T-helper 2 cell treated with Interferon-gamma antibody and Interleukin-4, amounts not matched to agents 5 μg/mL and 100 μg/mL, for 36 hours (primary cell): ENCODE measurements at regions not wholly inside any gene's neighbourhood (a gene's known extent, or its start where the extent isn't known, plus 50 kb on each side); places are given as distances from the start of the nearest gene placed in this dataset.

Experiments used
- DNase-seq: peaks from one replicate; pipeline ENCODE4 v3.0.0; 2021; ENCODE audit warnings: low spot score
- H3K27ac Mint-ChIP-seq: one replicate; pipeline ENCODE4 v1.8.0; 2021; ENCODE audit warnings: mild to moderate bottlenecking, mixed read lengths
- H3K27me3 Mint-ChIP-seq: one replicate; pipeline ENCODE4 v1.8.0; 2021; ENCODE audit warnings: low read depth, mixed read lengths
- H3K36me3 Mint-ChIP-seq: one replicate; pipeline ENCODE4 v1.8.0; 2021; ENCODE audit warnings: low read depth, mixed read lengths
- H3K4me1 Mint-ChIP-seq: one replicate; pipeline ENCODE4 v1.8.0; 2021; ENCODE audit warnings: low read depth, mixed read lengths
- H3K4me3 Mint-ChIP-seq: one replicate; pipeline ENCODE4 v1.8.0; 2022; ENCODE audit warnings: mild to moderate bottlenecking, moderate library complexity, mixed read lengths
- H3K9me3 Mint-ChIP-seq: one replicate; pipeline ENCODE4 v1.8.0; 2021; ENCODE audit warnings: mixed read lengths

GRCh38 chr6:153705429-153705828 lies 333.6 kb upstream of the OPRM1 start:
- no peaks in the 10 kb centered on the region for H3K4me1 Mint-ChIP-seq
- H3K9me3 Mint-ChIP-seq, result no peaks in the 10 kb centered on the region
- H3K4me3 Mint-ChIP-seq, result no peak overlapping the region
- no peaks in the 10 kb centered on the region for H3K36me3 Mint-ChIP-seq
- H3K27me3 Mint-ChIP-seq, result no peaks in the 10 kb centered on the region
- no peak for DNase-seq
- no peak overlapping the region for H3K27ac Mint-ChIP-seq

- no peak overlapping the region for H3K27ac Mint-ChIP-seq
- no peaks in the 10 kb centered on the region for H3K27me3 Mint-ChIP-seq
- H3K36me3 Mint-ChIP-seq, result no peaks in the 10 kb centered on the region
- H3K4me1 Mint-ChIP-seq, result no peaks in the 10 kb centered on the region
- DNase-seq, result no peak
- no peak overlapping the region for H3K4me3 Mint-ChIP-seq
- H3K9me3 Mint-ChIP-seq, result no peaks in the 10 kb centered on the region
Measured at GRCh38 chr6:153702671-153703070, 336.4 kb upstream of the OPRM1 start.

GRCh38 chr6:153698637-153699036 lies 340.4 kb upstream of the OPRM1 start:
- DNase-seq, result no peak
- Mint-ChIP-seq H3K27ac (no peak overlapping the region), H3K27me3 (no peaks in the 10 kb centered on the region), H3K36me3 (no peaks in the 10 kb centered on the region), H3K4me1 (no peaks in the 10 kb centered on the region), H3K9me3 (peaks cover 4% of the 10 kb centered on the region), H3K4me3 (no peak overlapping the region)

- DNase-seq, result no peak
- Mint-ChIP-seq H3K4me3 (no peak overlapping the region), H3K36me3 (no peaks in the 10 kb centered on the region), H3K4me1 (no peaks in the 10 kb centered on the region), H3K27ac (no peak overlapping the region), H3K27me3 (no peaks in the 10 kb centered on the region), H3K9me3 (peaks cover 4% of the 10 kb centered on the region)
Measured at GRCh38 chr6:153698001-153698400, 341.0 kb upstream of the OPRM1 start.

GRCh38 chr6:153677522-153677921 lies 361.5 kb upstream of the OPRM1 start:
- Mint-ChIP-seq H3K27me3 (no peaks in the 10 kb centered on the region), H3K27ac (no peak overlapping the region), H3K36me3 (no peaks in the 10 kb centered on the region), H3K4me1 (no peaks in the 10 kb centered on the region), H3K9me3 (peaks cover 4% of the 10 kb centered on the region), H3K4me3 (no peak overlapping the region)
- no peak for DNase-seq

- Mint-ChIP-seq H3K9me3 (no peaks in the 10 kb centered on the region), H3K4me3 (no peak overlapping the region), H3K27me3 (no peaks in the 10 kb centered on the region), H3K27ac (no peak overlapping the region), H3K36me3 (no peaks in the 10 kb centered on the region), H3K4me1 (no peaks in the 10 kb centered on the region)
- DNase-seq, result no peak
Measured at GRCh38 chr6:153673750-153674149, 365.3 kb upstream of the OPRM1 start.

- H3K27me3 Mint-ChIP-seq, result no peaks in the 10 kb centered on the region
- no peak overlapping the region for H3K27ac Mint-ChIP-seq
- DNase-seq, result no peak
- no peaks in the 10 kb centered on the region for H3K36me3 Mint-ChIP-seq
- no peaks in the 10 kb centered on the region for H3K9me3 Mint-ChIP-seq
- H3K4me3 Mint-ChIP-seq, result no peak overlapping the region
- no peaks in the 10 kb centered on the region for H3K4me1 Mint-ChIP-seq
Measured at GRCh38 chr6:153673225-153673624, 365.8 kb upstream of the OPRM1 start.

- Mint-ChIP-seq H3K4me3 (no peak overlapping the region), H3K27ac (no peak overlapping the region), H3K4me1 (no peaks in the 10 kb centered on the region), H3K9me3 (no peaks in the 10 kb centered on the region), H3K27me3 (no peaks in the 10 kb centered on the region), H3K36me3 (no peaks in the 10 kb centered on the region)
- DNase-seq, result no peak
Measured at GRCh38 chr6:153670403-153671026, 368.5 kb upstream of the OPRM1 start.

- H3K4me3 Mint-ChIP-seq, result no peak overlapping the region
- no peak for DNase-seq
- H3K9me3 Mint-ChIP-seq, result no peaks in the 10 kb centered on the region
- H3K27me3 Mint-ChIP-seq, result no peaks in the 10 kb centered on the region
- H3K36me3 Mint-ChIP-seq, result no peaks in the 10 kb centered on the region
- no peaks in the 10 kb centered on the region for H3K4me1 Mint-ChIP-seq
- no peak overlapping the region for H3K27ac Mint-ChIP-seq
Measured at GRCh38 chr6:153668758-153669157, 370.3 kb upstream of the OPRM1 start.

- H3K9me3 Mint-ChIP-seq, result no peaks in the 10 kb centered on the region
- H3K27ac Mint-ChIP-seq, result no peak overlapping the region
Measured at GRCh38 chr6:153662982-153663381, 376.1 kb upstream of the OPRM1 start.

GRCh38 chr6:153645326-153645725 lies 393.7 kb upstream of the OPRM1 start:
- H3K4me1 Mint-ChIP-seq, result no peaks in the 10 kb centered on the region
- no peaks in the 10 kb centered on the region for H3K27me3 Mint-ChIP-seq
- no peaks in the 10 kb centered on the region for H3K9me3 Mint-ChIP-seq
- H3K4me3 Mint-ChIP-seq, result no peak overlapping the region
- no peaks in the 10 kb centered on the region for H3K36me3 Mint-ChIP-seq
- DNase-seq, result no peak
- H3K27ac Mint-ChIP-seq, result no peak overlapping the region

More at GRCh38 chr6:153662982-153663381, 376.1 kb upstream of the OPRM1 start:
- Mint-ChIP-seq H3K36me3 (no peaks in the 10 kb centered on the region), H3K27me3 (no peaks in the 10 kb centered on the region), H3K4me3 (no peak overlapping the region), H3K4me1 (no peaks in the 10 kb centered on the region)
- DNase-seq, result no peak

GRCh38 chr6:153644000-153644399 lies 395.0 kb upstream of the OPRM1 start:
- Mint-ChIP-seq H3K27ac (no peak overlapping the region), H3K4me3 (no peak overlapping the region), H3K4me1 (no peaks in the 10 kb centered on the region), H3K9me3 (no peaks in the 10 kb centered on the region), H3K27me3 (no peaks in the 10 kb centered on the region), H3K36me3 (no peaks in the 10 kb centered on the region)
- no peak for DNase-seq

- no peak for DNase-seq
- H3K4me3 Mint-ChIP-seq, result no peak overlapping the region
- no peaks in the 10 kb centered on the region for H3K27me3 Mint-ChIP-seq
- no peak overlapping the region for H3K27ac Mint-ChIP-seq
- H3K4me1 Mint-ChIP-seq, result no peaks in the 10 kb centered on the region
- H3K9me3 Mint-ChIP-seq, result no peaks in the 10 kb centered on the region
- H3K36me3 Mint-ChIP-seq, result no peaks in the 10 kb centered on the region
Measured at GRCh38 chr6:153634416-153634815, 404.6 kb upstream of the OPRM1 start.

- DNase-seq, result no peak
- no peaks in the 10 kb centered on the region for H3K27me3 Mint-ChIP-seq
- no peaks in the 10 kb centered on the region for H3K9me3 Mint-ChIP-seq
- H3K36me3 Mint-ChIP-seq, result no peaks in the 10 kb centered on the region
- no peak overlapping the region for H3K27ac Mint-ChIP-seq
- H3K4me1 Mint-ChIP-seq, result no peaks in the 10 kb centered on the region
- H3K4me3 Mint-ChIP-seq, result no peak overlapping the region
Measured at GRCh38 chr6:153625089-153625488, 414.0 kb upstream of the OPRM1 start.

- Mint-ChIP-seq H3K36me3 (no peaks in the 10 kb centered on the region), H3K27me3 (no peaks in the 10 kb centered on the region), H3K4me1 (no peaks in the 10 kb centered on the region), H3K4me3 (no peak overlapping the region), H3K9me3 (no peaks in the 10 kb centered on the region), H3K27ac (no peak overlapping the region)
- DNase-seq, result no peak
Measured at GRCh38 chr6:153624528-153624927, 414.5 kb upstream of the OPRM1 start.
